GM13977 (cell line): ENCODE measurements at regions not wholly inside any gene's neighbourhood (a gene's known extent, or its start where the extent isn't known, plus 50 kb on each side); places are given as distances from the start of the nearest gene placed in this dataset.

Experiments used
- DNase-seq: peaks from one replicate; pipeline ENCODE4 v3.0.0; 2012; ENCODE audit warnings: low spot score
- CTCF ChIP-seq: IDR thresholded peaks from 2 replicates; pipeline ENCODE4 v1.5.1; 2012; ENCODE audit warnings: mild to moderate bottlenecking, control low read depth; ENCODE audit not compliant: insufficient read depth; ENCODE audit errors: extremely low read depth, missing control alignments
- in situ Hi-C: fragments of 300-500 bp; cut with MboI; formaldehyde crosslinking; loops from one replicate; pipeline ENCODE4 v1.12.0; 2022; ENCODE audit warnings: low sequenced_read_pairs, low pct_unique_long_range_greater_than_20kb, mixed read lengths, inconsistent platforms; ENCODE audit not compliant: unreplicated experiment

DNA sequence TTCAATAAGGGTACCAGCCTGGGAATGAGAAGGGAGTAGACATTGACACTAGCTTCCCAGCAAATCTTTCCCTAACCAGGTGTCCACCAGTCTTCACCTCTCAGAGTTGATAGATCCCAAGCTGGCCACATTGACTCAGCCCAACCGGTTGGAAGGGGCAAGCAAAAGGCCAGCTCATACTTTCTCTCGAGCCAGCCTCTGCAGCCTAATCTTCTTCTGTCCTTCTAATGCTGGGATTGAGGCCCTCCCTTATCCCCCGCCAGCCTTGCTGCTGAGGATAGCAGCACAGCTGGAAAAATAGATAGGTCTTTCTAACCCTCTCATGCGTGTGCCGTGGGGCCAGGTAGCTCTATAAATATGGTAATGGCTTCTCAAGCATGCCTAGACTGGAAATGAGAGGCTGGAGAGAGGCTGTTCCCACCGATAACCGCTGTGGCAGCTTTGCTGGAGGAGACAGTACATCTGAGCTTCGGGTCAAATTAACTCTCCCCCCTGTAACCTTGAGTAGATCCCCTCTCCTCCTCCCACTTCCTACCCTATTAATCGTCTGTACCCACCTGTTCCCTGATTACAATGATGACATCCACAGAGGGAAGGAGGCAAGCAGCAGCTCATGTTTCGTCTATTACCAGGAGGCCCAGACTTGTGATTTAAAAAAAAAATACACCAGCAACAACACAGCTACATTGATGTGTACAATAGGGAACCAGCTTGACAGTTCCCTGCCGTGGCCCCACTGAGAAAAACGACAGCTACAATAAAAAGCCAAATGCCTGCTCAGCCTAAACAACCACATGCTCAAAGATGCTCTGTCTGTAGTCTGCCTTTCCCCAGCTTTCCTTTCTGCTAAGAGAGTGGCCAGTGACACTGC is 219.9 kb upstream of the BRINP1 start:
- no peak for DNase-seq
- no peak for TF ChIP-seq CTCF
- in situ Hi-C loops: no loop called here

- DNase-seq: no peak
- in situ Hi-C loops: no loop called here
- no peak for TF ChIP-seq CTCF
These were observed 208.6 kb upstream of the BRINP1 start for GRCh38 chr9:119577881-119578280.

DNA sequence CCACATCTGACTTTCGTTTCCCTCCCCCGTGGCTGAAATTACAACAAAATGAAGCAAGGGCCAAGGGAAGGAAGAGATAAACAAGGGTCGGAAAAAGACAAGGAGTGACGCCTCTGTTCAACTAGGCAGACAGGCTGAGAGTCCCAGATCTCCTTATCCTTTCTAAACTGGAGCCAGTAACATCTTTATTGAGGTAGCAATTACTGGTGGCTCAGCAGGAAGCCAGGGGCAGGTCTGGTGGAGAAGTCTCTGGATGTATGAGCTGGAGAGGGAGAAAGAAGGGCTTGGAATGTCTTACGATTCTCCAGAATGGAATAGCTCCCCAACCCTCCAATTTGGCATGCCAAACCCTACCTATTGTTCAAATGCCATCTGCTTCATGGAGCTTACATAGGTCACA is 190.8 kb upstream of the BRINP1 start:
- in situ Hi-C loops: loop anchor here (25.0 kb wide), 1 partner anchor 402 kb away; no protein-coding TSS in a partner anchor
- DNase-seq: no peak
- TF ChIP-seq CTCF: no peak

DNA sequence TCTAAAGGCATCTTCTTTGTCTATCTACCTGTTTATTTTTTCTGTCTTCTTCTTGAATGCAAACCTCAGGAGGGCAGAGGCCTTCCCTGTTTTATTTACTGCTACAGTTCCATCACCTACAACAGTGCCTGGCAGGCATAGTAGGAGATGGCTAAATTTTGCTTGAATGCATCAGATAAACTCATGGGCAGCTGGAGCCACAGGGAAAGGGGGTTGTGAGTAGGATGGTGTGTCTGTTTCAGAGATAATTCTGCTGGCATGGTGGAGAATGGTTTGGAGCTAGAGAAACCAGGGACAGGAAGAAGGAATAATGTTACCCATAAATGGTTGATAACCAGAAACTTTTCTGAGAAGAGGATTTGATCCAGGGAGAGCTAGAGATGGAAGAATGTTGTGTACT is 189.8 kb upstream of the BRINP1 start:
- DNase-seq: no peak
- in situ Hi-C loops: loop anchor here (25.0 kb wide), 1 partner anchor 403 kb away; no protein-coding TSS in a partner anchor

GRCh38 chr9:119556129-119556875 is 187.1 kb upstream of the BRINP1 start:
- in situ Hi-C loops: loop anchor here (25.0 kb wide), 1 partner anchor 406 kb away; no protein-coding TSS in a partner anchor
- peak; percentile 67 for DNase-seq
- TF ChIP-seq CTCF: peak; percentile 96

More for the DNA sequence above, 189.8 kb upstream of the BRINP1 start:
- TF ChIP-seq CTCF: no peak

- no peak for DNase-seq
- TF ChIP-seq CTCF: no peak
- in situ Hi-C loops: no loop called here
These were observed 175.3 kb upstream of the BRINP1 start for GRCh38 chr9:119544492-119544891.
